ENCODE measurements at regions not wholly inside any gene's neighbourhood (a gene's known extent, or its start where the extent isn't known, plus 50 kb on each side); places are given as distances from the start of the nearest gene placed in this dataset.
"Not testable (repeated sequence)": the region's sequence is repeated elsewhere in the genome, so short reads cannot be mapped to it uniquely, and the experiment has no call there.

GRCh38 chr11:90284171-90284570 is 61.3 kb upstream of the CHORDC1 start:
- Histone ChIP-seq H3K27ac (ENCODE audit: low read length) (no peak overlapping the region), H3K9me2 (replicated peaks; ENCODE audit: insufficient read depth, low read length) (no peaks in the 10 kb centered on the region), H3K36me3 (replicated peaks; ENCODE audit: insufficient read depth, low read length) (no peaks in the 10 kb centered on the region), H2AFZ (ENCODE audit: low read length) (no peak overlapping the region), H3F3A (ENCODE audit: insufficient read depth, low read length) (no peaks in the 10 kb centered on the region), H3K27me3 (replicated peaks; ENCODE audit: insufficient read depth, low read length) (no peaks in the 10 kb centered on the region), H3K4me3 (ENCODE audit: low read length) (no peak overlapping the region), H4K20me1 (ENCODE audit: insufficient read depth, low read length) (no peaks in the 10 kb centered on the region), H3K9ac (ENCODE audit: low read length) (no peak overlapping the region), H3K79me2 (ENCODE audit: low read length) (no peaks in the 10 kb centered on the region), H3K4me2 (ENCODE audit: low read depth, low read length) (no peak overlapping the region), H3K4me1 (ENCODE audit: low read length) (no peaks in the 10 kb centered on the region), H3K9me3 (replicated peaks; ENCODE audit: insufficient read depth, low read length) (no peaks in the 10 kb centered on the region)
- DNase-seq: no peak
- TF ChIP-seq EZH2phosphoT487 (IDR thresholded peaks at IDR 0.05; ENCODE audit: low read length): no peak
- no peak for TF ChIP-seq EZH2 (optimal IDR thresholded peaks at IDR 0.05; ENCODE audit: low read depth, low read length)
- TF ChIP-seq CTCF (IDR thresholded peaks at IDR 0.05; ENCODE audit: low read length): no peak

- H3K79me2 ChIP-seq (ENCODE audit: low read length); H3K36me3 ChIP-seq (replicated peaks; ENCODE audit: insufficient read depth, low read length): not testable (repeated sequence)
These were observed 59.8 kb upstream of the CHORDC1 start for GRCh38 chr11:90282551-90283071.

GRCh38 chr11:90274362-90274761 is 51.5 kb upstream of the CHORDC1 start:
- Histone ChIP-seq H3K36me3 (replicated peaks; ENCODE audit: insufficient read depth, low read length) (no peaks in the 10 kb centered on the region), H3F3A (ENCODE audit: insufficient read depth, low read length) (no peaks in the 10 kb centered on the region), H3K27me3 (replicated peaks; ENCODE audit: insufficient read depth, low read length) (no peaks in the 10 kb centered on the region), H3K27ac (ENCODE audit: low read length) (no peak overlapping the region), H3K4me1 (ENCODE audit: low read length) (no peaks in the 10 kb centered on the region), H3K9ac (ENCODE audit: low read length) (no peak overlapping the region), H3K9me3 (replicated peaks; ENCODE audit: insufficient read depth, low read length) (no peaks in the 10 kb centered on the region), H4K20me1 (ENCODE audit: insufficient read depth, low read length) (no peaks in the 10 kb centered on the region), H3K9me2 (replicated peaks; ENCODE audit: insufficient read depth, low read length) (no peaks in the 10 kb centered on the region), H3K79me2 (ENCODE audit: low read length) (no peaks in the 10 kb centered on the region), H2AFZ (ENCODE audit: low read length) (no peak overlapping the region), H3K4me2 (ENCODE audit: low read depth, low read length) (no peak overlapping the region), H3K4me3 (ENCODE audit: low read length) (no peak overlapping the region)
- DNase-seq: no peak
- no peak for TF ChIP-seq EZH2phosphoT487 (IDR thresholded peaks at IDR 0.05; ENCODE audit: low read length)
- no peak for TF ChIP-seq EZH2 (optimal IDR thresholded peaks at IDR 0.05; ENCODE audit: low read depth, low read length)
- no peak for TF ChIP-seq CTCF (IDR thresholded peaks at IDR 0.05; ENCODE audit: low read length)

More at GRCh38 chr11:90282551-90283071, 59.8 kb upstream of the CHORDC1 start:
- H3K4me3 ChIP-seq (ENCODE audit: low read length); H3K9ac ChIP-seq (ENCODE audit: low read length); H4K20me1 ChIP-seq (ENCODE audit: insufficient read depth, low read length); H3K9me2 ChIP-seq (replicated peaks; ENCODE audit: insufficient read depth, low read length); H3K4me2 ChIP-seq (ENCODE audit: low read depth, low read length); DNase-seq; H3F3A ChIP-seq (ENCODE audit: insufficient read depth, low read length); H3K4me1 ChIP-seq (ENCODE audit: low read length); H2AFZ ChIP-seq (ENCODE audit: low read length); H3K27ac ChIP-seq (ENCODE audit: low read length); H3K9me3 ChIP-seq (replicated peaks; ENCODE audit: insufficient read depth, low read length); H3K27me3 ChIP-seq (replicated peaks; ENCODE audit: insufficient read depth, low read length): not testable (repeated sequence)
